Gastroesophageal sphincter (tissue), 4 donors: ENCODE measurements at regions not wholly inside any gene's neighbourhood (a gene's known extent, or its start where the extent isn't known, plus 50 kb on each side); places are given as distances from the start of the nearest gene placed in this dataset.

Experiments
- ATAC-seq: fragments of 150-250 bp; one replicate; pipeline ENCODE4 v1.9.1; 2016; ENCODE audit warnings: mild to moderate bottlenecking, moderate library complexity
- H3K27ac ChIP-seq, 4 donors: fragments of 200-600 bp; sonication (generic) in 3 of 4; 1 replicate in 3 of 4; 2 replicates in 1 of 4; pipeline ENCODE4 v1.5.1; 2016 to 2019
- H3K27me3 ChIP-seq: fragments of 200-600 bp; sonication (generic); one replicate; pipeline ENCODE4 v1.5.1; 2019
- H3K36me3 ChIP-seq, 2 donors: fragments of 200-600 bp; sonication (generic); one replicate each; pipeline ENCODE4 v1.5.1; 2019; ENCODE audit warnings: control low read depth in 1 of 2
- H3K4me1 ChIP-seq, 3 donors: fragments of 200-600 bp; sonication (generic); 1 replicate in 2 of 3; 2 replicates in 1 of 3; pipeline ENCODE4 v1.5.1; 2016 to 2019; ENCODE audit warnings: control low read depth in 2 of 3
- H3K4me3 ChIP-seq, 2 donors: fragments of 200-600 bp; sonication (generic); one replicate each; pipeline ENCODE4 v1.5.1; 2019; ENCODE audit warnings: mild to moderate bottlenecking in 1 of 2, moderate library complexity in 1 of 2
- H3K9me3 ChIP-seq, 3 donors: fragments of 200-600 bp; sonication (generic); one replicate each; pipeline ENCODE4 v1.5.1; 2017 to 2019; ENCODE audit warnings: control low read depth in 2 of 3
- EP300 ChIP-seq: sonication (generic); formaldehyde crosslinking; IDR thresholded peaks from one replicate; pipeline ENCODE4 v1.6.1; 2017; ENCODE audit warnings: antibody characterized with exemption, mild to moderate bottlenecking
- POLR2A ChIP-seq, 2 donors: fragments of 450-650 bp; IDR thresholded peaks; one replicate each; pipeline ENCODE4 v1.6.1; 2017; ENCODE audit warnings: antibody characterized with exemption in 2 of 2, mild to moderate bottlenecking in 2 of 2, moderate library complexity in 1 of 2
- POLR2AphosphoS5 ChIP-seq: sonication (generic); formaldehyde crosslinking; IDR thresholded peaks from one replicate; pipeline ENCODE4 v1.6.1; 2017; ENCODE audit warnings: antibody characterized with exemption
- WGBS, 2 donors: methylation state at CpG; one replicate each; pipeline ENCODE4 v1.1.5; 2018; ENCODE audit warnings: low coverage in 1 of 2; 5-methylcytosine and 5-hydroxymethylcytosine counted together
- TF ChIP-seq, protein P1 (sequence below), 4 experiments: fragments of 200-600 bp in 2 of 4; fragments of 450-650 bp in 2 of 4; sonication (generic) in 1 of 4; IDR thresholded peaks; one replicate each; pipeline ENCODE4 v1.5.1; 2017 to 2019; ENCODE audit warnings: antibody characterized with exemption in 4 of 4, mild to moderate bottlenecking in 2 of 4, moderate library complexity in 2 of 4

GRCh38 chr1:96981181-96981580 is 259.6 kb downstream of the PTBP2 start:
- Histone ChIP-seq H3K4me1 (no peaks in the 10 kb centered on the region), H3K9me3 (no peaks in the 10 kb centered on the region), H3K36me3 (no peaks in the 10 kb centered on the region), H3K27ac (no peak overlapping the region), H3K4me3 (no peak overlapping the region), H3K27me3 (no peaks in the 10 kb centered on the region)
- no peak for ATAC-seq
- TF ChIP-seq, protein P1, sequence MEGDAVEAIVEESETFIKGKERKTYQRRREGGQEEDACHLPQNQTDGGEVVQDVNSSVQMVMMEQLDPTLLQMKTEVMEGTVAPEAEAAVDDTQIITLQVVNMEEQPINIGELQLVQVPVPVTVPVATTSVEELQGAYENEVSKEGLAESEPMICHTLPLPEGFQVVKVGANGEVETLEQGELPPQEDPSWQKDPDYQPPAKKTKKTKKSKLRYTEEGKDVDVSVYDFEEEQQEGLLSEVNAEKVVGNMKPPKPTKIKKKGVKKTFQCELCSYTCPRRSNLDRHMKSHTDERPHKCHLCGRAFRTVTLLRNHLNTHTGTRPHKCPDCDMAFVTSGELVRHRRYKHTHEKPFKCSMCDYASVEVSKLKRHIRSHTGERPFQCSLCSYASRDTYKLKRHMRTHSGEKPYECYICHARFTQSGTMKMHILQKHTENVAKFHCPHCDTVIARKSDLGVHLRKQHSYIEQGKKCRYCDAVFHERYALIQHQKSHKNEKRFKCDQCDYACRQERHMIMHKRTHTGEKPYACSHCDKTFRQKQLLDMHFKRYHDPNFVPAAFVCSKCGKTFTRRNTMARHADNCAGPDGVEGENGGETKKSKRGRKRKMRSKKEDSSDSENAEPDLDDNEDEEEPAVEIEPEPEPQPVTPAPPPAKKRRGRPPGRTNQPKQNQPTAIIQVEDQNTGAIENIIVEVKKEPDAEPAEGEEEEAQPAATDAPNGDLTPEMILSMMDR (IDR thresholded peaks at IDR 0.05) = no peak
- TF ChIP-seq POLR2AphosphoS5 = no peak
- TF ChIP-seq EP300 = no peak
- TF ChIP-seq POLR2A (IDR thresholded peaks at IDR 0.05) = no peak

GRCh38 chr1:96982118-96982517 is 260.5 kb downstream of the PTBP2 start:
- no peak for ATAC-seq
- WGBS, 2 donors = 38 to 64% methylated on average over 3 of the region's 3 CpGs
- H3K27ac ChIP-seq = no peak overlapping the region

GRCh38 chr1:96983866-96984265 is 262.3 kb downstream of the PTBP2 start:
- Histone ChIP-seq H3K4me3 (no peak overlapping the region), H3K27me3 (no peaks in the 10 kb centered on the region), H3K9me3 (no peaks in the 10 kb centered on the region), H3K36me3 (no peaks in the 10 kb centered on the region), H3K27ac (no peak overlapping the region), H3K4me1 (no peaks in the 10 kb centered on the region)
- TF ChIP-seq POLR2A (IDR thresholded peaks at IDR 0.05) = no peak
- no peak for TF ChIP-seq EP300
- TF ChIP-seq, protein P1 (IDR thresholded peaks at IDR 0.05) = no peak
- TF ChIP-seq POLR2AphosphoS5 = no peak
- ATAC-seq = no peak
- 85 to 89% methylated on average over 6 to 8 of the region's 8 CpGs for WGBS, 2 donors

More at GRCh38 chr1:96982118-96982517, 260.5 kb downstream of the PTBP2 start:
- no peaks in the 10 kb centered on the region for H3K4me1 ChIP-seq
- TF ChIP-seq POLR2AphosphoS5 (no peak), POLR2A (IDR thresholded peaks at IDR 0.05) (no peak), EP300 (no peak)
- TF ChIP-seq, protein P1 (IDR thresholded peaks at IDR 0.05) = no peak
- no peaks in the 10 kb centered on the region for H3K27me3 ChIP-seq
- H3K9me3 ChIP-seq = no peaks in the 10 kb centered on the region
- H3K4me3 ChIP-seq = no peak overlapping the region
- no peaks in the 10 kb centered on the region for H3K36me3 ChIP-seq

- Histone ChIP-seq H3K27ac (no peak overlapping the region), H3K27me3 (no peaks in the 10 kb centered on the region), H3K4me3 (no peak overlapping the region), H3K9me3 (no peaks in the 10 kb centered on the region), H3K36me3 (no peaks in the 10 kb centered on the region), H3K4me1 (no peaks in the 10 kb centered on the region)
- WGBS, 2 donors = 80 to 94% methylated on average over 2 to 5 of the region's 5 CpGs
- ATAC-seq = no peak
- TF ChIP-seq, protein P1 (IDR thresholded peaks at IDR 0.05) = no peak
- TF ChIP-seq POLR2AphosphoS5 (no peak), EP300 (no peak), POLR2A (IDR thresholded peaks at IDR 0.05) (no peak)
These were observed 265.7 kb downstream of the PTBP2 start for GRCh38 chr1:96987186-96987703.

DNA sequence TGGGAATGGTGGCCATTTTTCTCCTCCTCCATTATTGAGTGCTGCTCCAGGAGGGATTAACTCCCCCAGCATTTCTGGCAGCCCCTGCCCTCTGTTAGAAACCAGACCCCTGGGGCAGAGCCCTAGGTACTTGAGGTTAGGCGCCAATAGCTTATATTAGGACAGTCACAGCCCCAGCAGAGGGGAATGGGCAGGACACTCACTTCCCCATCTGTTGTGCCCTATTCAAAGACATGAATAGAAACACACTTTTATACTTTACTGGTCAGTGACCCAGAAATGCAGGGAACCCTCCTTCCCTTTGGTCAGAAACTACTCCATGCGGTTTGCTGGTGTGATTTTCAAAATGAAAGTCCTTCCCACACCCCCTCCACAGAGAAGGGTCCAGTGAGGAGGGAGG is 267.7 kb downstream of the PTBP2 start:
- H3K27ac ChIP-seq = no peak overlapping the region
- WGBS, 2 donors = 80% methylated on average over 2 of the region's 2 CpGs; no CpG with 5 or more reads in 1 of the 2 donors
- H3K4me1 ChIP-seq = no peaks in the 10 kb centered on the region
- ATAC-seq = no peak
- H3K9me3 ChIP-seq = no peaks in the 10 kb centered on the region
- no peaks in the 10 kb centered on the region for H3K27me3 ChIP-seq
- no peak overlapping the region for H3K4me3 ChIP-seq
- no peaks in the 10 kb centered on the region for H3K36me3 ChIP-seq
- no peak for TF ChIP-seq POLR2AphosphoS5
- no peak for TF ChIP-seq EP300
- no peak for TF ChIP-seq POLR2A (IDR thresholded peaks at IDR 0.05)
- TF ChIP-seq, protein P1 (IDR thresholded peaks at IDR 0.05) = no peak
